GM18519 (cell line): ENCODE measurements at regions not wholly inside any gene's neighbourhood (a gene's known extent, or its start where the extent isn't known, plus 50 kb on each side); places are given as distances from the start of the nearest gene placed in this dataset.

Experiments
- ATAC-seq: cut with Tn5 transposase; IDR thresholded peaks from one replicate; pipeline ENCODE4 v1.9.1; 2021; ENCODE audit warnings: mild to moderate bottlenecking, moderate library complexity; ENCODE audit not compliant: unreplicated experiment, low FRiP score

DNA sequence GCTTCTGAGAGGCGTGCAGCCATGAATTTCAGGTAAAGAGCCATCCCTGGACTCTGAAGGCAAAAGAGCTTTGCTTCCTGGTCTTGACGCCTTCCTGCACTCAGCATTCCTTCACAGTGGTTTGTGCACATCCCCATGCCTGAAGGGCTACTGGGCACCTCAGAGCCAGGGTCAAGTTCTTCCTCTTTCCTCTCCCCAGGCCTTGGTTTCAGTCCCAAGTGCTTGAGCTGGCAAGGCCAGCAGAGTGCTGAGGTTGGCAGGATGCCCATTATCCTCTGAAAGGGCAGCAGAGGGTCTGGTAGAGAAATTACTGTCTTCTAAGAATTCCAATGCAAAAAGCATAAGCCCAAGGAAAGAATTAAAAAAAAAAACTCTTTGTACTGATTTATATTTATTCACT lies 1064.9 kb downstream of the TTLL7 start:
- ATAC-seq, result no peak

DNA sequence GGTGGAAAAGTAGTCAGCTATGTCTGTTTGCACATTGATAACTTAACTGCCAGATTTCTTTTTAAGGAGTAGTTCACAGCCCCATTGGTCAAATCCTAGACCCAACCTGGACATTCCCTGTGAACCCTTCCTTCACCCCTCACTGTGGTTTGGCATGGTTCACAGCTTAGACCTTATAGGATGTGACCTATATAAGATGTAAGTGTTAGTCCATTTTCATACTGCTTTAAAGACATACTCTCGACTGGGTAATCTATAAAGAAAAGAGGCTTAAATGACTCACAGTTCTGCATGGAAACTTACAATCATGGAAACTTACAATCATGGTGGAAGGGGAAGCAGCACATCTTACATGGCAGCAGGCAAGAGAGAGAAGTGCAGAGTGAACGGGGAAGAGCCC lies 1066.2 kb downstream of the TTLL7 start:
- ATAC-seq, result no peak

DNA sequence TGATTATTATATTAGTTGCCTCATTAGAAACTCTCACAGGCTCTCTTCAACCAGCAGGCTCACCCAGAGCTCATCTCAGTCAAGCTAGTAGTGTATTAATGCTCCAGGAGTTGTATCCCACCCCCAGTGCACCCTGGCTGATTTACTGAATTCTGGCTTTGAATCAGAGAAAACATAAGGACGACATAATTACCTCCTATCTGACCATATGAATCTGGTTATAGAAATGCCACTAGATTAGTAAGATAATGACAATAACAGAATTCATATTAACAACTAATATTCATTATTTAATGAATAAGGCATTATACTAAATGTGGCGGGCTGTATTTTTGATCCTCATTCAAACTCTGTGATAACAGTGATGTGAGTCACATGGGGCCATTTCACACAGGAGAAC lies 1066.7 kb downstream of the TTLL7 start:
- ATAC-seq, result no peak

DNA sequence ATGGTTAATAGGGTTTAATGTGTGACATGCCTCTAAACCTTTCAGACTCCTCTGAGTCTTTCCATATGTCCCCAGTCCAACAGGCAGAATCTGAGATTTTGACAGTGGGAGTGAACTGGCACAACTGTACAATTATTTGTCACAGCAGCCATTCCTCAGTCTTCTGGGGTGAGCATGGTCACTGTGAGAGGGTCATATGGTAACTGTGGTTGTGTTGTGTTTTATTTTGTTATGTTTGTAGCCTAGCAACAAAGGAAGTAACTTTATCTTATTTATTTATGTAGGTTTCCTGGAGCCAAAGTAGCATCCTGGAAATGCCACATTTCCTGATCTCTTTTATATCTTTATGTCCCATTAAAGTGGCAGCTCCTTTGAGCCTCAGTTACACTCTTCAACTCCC lies 1067.9 kb downstream of the TTLL7 start:
- ATAC-seq, result no peak

DNA sequence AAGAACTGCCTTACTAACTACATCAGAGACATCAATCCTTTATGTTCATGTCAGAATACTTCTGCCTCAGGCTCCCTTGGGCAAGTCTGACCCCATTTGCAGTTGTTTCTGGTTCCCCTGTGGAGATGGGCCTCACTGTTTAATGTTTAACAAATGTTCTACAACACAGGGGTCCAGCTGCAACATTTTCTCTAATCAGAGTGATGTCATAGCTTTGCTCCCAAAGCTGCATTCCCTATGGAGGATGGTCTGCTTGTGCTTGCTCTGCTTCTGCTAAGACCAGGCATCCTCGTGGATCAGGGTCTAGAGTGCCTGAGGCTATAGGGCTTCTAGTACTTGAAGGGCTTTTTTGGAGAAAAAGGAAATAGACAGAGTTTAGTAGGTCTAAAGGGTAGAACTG lies 1071.2 kb downstream of the TTLL7 start:
- ATAC-seq, result no peak

DNA sequence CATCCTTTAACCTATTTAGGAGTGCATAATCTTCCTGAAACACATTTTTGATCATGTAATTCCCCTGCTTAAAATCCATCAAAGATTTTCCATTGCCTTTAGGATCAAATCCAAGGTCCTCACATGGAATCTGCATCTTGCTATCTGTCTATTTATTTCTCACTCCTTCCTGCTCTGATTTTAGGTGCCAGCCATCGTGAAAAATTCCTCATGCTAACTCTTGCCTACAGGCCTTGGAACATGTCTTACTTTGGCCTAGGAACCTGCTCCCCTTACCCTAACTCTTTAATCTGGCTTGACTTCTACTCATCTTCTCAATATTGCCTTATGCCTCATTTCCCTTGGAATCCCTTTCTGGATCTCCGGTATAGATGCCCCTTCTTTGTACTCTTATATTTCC lies 1074.3 kb downstream of the TTLL7 start:
- no peak for ATAC-seq

DNA sequence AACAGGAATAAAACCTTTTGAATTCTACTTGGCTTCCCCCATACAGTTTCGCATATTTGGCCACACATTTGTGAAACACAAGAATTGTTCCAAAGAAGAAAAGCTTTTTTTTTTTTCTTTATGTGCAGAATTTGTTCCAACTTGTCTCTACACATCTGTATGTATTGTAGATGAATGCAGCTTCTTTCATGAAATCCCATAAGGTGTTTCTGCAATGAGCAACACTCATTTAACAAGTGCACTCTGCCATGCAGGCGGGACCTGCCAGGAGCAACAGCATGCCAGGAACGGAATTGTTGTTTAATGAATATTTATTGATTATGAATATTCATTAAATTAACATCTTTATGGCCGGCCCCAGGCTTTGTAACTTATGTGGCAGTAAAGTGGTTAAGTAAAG lies 1075.0 kb downstream of the TTLL7 start:
- no peak for ATAC-seq

DNA sequence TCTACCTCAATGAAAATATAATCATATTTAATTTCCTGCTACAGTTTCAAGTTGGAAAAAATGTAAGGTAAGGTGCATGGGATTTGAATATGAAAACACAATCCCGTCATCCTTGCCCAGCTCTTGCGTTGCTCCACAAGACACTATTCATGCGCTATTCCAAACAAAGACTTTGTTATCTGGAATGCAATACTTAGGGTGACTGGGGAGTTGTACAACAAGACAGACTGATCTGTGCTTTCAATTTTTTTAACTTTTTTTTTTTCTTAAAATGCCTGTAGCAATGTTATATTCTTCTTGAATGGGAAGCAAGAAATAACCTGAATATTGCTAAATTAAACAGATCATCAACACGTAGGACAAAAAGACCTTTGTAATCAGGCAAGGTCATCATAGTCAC lies 1077.2 kb downstream of the TTLL7 start:
- ATAC-seq, result no peak

DNA sequence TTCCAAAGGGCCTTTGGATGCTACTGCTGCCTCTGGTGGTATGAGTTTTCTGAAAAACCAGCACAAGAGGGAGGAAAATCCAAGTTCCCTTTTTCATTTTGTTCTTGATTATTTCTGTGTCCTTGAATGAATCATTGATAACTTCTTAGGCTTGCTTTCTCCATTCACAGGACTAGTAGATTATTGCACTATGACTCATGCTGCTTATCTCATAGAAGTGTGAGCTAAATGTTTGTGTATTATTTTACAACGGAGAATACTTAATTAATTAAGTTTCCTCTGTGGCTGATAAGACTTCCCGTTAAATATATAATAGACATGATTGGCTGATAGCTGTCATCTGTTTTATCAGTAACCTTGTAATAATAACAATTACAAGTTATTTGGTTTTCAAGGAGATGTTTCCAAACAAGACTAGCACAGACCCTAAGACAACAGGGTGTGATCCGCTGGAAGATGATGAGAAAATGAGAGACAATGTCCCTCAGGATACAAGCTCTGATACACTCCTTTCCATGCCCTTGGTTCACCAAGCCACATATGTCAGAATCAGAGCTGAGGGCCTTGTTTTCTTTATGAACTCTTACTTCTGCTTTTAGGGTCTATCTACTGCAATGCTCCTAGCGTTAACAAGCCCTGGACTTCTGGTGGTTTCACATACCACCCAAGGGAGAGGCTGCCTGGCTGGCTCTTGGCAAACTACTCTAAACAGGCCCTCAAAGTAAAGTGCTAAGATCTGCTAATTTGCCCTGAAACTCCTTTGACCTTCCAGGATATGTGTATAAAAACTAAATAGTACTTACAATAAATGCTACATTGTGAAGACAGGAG lies 1078.3 kb downstream of the TTLL7 start:
- no peak for ATAC-seq

DNA sequence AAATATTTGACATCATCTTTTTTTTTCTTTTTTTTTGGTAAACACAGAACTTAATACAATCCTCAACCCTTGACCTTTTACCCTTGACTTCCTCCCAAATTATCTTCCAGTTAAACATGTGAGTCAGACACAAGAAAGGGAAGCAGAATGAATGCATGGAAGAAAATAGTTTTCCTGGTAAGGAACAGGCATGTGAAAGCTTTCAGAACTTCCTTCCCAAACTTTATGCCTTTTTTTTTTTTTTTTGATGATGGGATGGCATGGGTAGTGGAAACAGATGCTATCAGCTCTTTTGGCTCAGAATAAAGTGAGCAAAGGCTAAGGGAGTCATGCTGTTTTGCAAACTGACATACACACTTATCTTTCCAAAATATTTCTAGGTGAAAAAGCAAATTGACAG lies 1079.1 kb downstream of the TTLL7 start:
- ATAC-seq, result no peak

DNA sequence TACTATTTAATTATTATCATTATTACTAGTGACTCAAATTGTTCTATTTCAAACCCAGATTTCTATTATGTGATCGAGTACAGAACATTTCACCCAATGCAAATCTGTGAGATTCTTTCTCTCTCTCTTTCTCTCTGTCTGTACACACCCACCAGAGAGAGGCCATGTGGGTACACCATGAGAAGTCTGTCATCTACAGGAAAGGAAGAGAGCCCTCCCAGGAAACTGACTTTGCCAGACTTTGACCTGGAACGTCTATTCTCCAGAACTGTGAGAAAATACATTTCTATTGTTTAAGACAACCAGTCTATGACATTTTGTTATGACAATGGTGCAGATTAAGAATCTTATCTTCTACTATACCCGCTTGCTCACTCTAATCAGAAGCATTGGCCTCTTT lies 1091.6 kb downstream of the TTLL7 start:
- no peak for ATAC-seq

DNA sequence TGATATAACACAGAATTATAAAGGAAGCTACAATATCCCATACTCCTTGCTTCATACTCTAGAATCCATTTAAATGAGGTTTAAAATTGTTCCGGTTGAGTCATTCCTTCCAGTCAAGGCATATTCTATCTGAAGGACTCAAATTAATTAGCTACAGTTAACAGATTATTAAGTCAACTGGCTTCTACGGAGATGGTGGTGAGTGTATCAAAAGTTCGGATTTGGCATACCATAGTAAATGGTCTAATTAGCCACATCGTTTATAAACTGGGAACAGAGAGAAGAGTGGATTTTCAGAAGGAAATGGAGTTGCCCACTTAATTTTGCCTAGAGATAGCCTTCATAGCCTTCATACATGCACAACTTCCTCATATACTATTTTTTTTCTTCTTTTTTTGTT lies 1095.3 kb downstream of the TTLL7 start:
- ATAC-seq, result no peak

DNA sequence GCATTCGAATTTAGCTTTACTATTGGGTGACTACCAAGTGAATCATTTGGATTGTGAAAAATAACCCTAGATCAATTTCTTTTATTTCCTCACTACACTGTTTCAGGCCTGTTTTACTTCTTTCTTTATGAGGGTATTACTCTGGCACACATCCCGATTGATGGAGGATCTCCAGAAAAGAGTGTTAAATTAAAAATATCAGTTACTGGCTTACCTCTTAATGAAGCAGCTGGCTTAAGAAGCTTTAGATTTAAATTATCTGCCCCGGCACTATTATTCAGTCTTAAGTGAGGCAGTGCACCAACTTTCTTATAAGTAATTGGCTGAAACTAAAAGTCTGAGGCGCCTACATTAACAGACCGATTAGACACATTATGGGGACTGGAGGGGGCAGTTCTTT lies 1097.4 kb downstream of the TTLL7 start:
- ATAC-seq, result no peak

DNA sequence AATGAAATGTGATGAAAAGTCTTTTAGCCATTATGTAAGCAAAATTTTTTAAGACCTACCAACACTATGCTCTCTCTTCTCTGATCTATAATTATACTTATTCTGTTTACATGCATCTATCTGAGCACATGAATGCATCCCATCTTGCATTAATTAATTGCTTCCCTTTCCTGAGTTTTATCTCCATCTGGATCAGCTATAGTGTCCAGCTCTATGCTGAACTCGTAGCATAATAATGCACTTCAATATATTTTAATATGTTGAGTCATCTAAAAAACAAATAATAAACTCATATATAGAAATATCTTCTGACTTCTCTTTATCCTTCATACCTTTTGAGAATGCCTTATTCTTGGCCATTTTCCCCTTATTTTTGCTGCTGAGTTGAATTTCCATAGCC lies 1097.8 kb downstream of the TTLL7 start:
- no peak for ATAC-seq

DNA sequence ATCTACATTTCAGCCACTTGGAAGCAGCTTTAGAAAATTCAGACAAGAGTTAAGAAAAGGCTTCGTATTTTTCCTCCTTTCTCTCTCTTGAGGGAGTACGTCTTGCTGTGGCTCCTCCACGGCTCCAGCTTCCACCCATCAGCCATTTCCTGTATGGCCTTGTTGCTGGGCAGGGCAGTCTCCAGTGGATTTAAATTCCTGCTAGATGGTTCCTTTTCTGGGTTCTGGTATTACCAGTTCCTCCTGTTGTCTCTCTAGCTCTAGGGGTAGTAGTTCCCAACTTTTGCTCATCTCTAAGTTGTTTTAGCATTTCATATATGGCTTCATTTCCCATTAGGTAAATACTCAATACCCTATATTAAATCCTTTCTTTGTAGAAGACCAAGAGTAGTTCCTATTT lies 1098.3 kb downstream of the ADGRL2 start:
- ATAC-seq, result no peak

DNA sequence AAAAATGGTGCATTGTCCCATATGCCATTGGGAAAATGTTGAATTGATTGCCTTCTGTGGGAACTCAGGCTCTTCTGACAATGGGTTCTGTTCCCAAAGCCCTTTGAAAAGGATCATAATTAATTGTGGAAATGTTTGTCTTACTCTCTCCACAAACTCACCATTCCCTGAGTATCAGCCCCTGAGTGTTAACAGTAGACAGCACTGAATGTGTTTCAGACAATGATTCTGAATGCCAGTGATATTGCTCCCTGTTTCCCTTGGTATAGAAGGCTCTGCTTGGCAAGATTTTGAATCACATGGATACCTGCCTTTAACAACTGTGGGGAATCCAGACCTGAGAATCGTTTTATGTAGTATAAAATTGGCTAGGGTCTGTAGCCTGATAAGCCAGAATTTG lies 1096.8 kb downstream of the ADGRL2 start:
- no peak for ATAC-seq

DNA sequence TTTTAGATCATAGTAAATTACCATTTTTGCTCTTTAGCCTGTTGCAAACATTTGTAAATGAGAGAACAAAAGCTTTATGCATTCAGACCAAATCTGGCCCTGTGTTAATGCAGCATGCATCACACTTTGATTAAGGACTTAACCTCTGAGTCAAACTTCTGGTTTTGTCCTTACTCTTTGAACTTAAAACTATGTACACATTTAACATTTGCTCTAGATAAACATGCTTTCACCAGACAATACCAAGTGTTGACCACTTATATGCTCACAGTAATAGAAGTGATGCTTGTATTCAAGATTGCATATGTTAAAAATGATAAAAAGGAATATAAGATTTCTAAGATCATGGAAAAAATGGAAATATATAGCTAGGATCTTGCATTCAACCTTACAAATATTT lies 1095.3 kb downstream of the ADGRL2 start:
- no peak for ATAC-seq

DNA sequence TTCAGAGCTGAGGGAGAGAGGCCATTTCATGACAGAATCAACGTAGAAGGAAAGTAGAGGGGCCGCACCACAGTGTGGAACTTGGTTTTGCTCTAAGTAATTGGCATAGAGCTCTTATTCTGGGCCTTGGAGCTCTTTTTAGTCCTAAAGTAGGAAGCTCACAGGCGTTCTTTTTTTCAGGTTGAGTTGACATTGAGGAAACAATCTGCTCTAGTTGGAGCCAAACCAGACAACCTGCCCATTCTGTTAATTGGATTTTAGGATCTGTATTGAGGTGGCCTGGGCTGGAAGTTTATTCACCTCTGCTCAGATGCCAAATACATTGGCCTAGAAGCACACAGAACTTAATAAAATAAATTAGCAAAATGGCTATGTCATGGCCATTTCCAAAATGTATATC lies 1093.9 kb downstream of the ADGRL2 start:
- no peak for ATAC-seq

DNA sequence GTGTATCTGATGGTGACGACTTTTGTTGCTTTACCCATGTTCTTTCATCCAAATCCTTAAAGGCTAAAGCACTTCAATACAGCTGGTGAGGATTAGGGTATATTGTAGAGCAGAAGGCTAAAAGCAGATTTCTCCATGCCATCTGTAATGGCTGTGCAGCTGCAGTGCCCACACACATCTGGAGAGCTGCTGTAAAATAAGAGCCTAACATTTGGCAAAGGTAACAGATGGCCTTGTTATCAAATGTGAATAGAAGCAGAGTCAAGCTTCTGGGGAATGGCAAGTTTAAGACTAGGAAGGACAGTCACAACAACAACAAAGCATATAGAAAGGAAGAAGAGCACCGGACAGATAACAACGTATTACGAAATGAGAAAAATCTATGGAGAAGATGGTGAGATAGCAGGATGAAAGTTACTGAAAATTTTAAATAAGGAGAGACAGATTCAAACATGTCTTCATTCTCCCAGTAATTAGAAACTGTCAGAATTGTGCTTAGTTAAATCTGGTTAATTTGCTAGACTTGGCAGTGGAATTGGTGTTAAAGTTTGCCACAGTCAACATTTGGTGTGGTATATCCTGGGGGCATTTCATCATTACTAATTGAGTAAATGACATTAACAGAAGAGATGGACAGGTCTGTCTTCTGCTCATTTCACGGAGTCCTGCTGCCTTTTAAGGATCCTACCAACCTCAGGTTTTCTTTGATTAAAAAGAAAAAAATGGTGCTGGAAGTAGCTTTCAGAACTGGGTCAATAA lies 1093.2 kb downstream of the ADGRL2 start:
- ATAC-seq, result no peak

DNA sequence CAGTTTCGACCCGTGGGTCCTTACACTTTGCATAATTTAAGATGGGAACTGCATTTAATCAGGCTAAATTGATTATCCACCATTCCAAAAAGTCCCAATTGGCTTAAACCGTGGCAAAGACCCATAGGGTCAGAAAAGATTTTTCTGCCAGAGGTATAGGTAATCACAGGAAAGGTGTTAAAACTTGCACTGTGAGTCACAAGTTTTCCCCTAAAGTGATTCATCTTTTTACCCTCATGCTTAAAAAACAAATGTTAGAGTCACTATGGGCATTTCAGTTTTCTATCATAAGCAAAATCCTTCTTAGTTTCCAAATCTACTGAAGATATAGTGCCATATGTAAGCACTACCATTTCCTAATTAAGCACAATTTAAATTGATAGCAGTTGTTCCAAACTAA lies 1079.8 kb downstream of the ADGRL2 start:
- no peak for ATAC-seq

DNA sequence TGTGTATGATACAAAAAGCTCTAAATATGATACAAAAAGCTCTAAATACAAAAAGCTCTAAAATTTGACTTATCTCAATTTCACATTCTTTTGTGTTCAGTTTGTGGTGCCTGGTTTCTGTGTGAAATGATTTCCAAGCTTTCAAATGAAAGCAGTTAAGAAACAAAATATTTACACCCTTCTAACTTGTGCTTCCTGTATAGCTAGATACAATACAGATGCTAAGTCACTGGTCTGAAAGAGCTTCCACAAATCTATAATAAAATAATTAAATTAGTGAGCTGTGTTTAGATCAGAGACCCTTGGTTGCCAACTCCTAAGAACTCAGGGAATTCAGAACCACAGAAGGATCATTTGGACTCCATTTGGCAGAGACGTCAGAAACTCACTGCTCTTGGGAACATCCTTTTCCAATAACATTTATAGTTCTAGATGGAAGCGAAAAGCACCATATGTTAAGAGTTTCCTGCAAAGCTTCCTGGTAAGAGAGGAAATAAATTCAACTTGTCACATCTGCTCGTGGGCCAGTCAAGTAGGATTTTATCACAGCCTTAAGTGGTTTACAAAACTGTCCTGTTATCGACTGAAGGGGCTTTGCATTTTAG lies 1079.1 kb downstream of the ADGRL2 start:
- no peak for ATAC-seq

DNA sequence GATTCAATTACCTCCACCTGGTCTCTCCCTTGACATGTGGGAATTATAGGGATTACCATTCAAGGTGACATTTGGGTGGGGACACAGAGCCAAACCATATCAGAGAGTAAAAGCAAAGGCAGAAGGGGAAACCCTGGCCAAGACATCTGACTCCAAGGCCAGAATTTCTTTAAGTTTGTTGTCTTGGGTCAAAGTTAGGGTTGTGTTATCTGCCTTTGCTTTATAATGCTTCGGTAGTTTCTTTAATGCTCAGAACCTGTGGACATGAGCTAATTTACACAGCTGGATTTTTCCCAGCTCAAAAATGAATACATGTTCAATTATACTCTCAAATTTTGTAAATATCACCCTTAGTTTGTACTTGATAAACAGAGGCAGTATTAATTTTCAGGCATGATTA lies 1074.4 kb downstream of the ADGRL2 start:
- ATAC-seq, result no peak
